Chondrocyte (in vitro differentiated cells): ENCODE measurements at regions not wholly inside any gene's neighbourhood (a gene's known extent, or its start where the extent isn't known, plus 50 kb on each side); places are given as distances from the start of the nearest gene placed in this dataset.
"Not testable (repeated sequence)": the region's sequence is repeated elsewhere in the genome, so short reads cannot be mapped to it uniquely, and the experiment has no call there.

Experiments used
- DNase-seq: peaks from one replicate; pipeline ENCODE4 v3.0.0; 2021; ENCODE audit warnings: mixed read lengths, low spot score
- H3K27ac Mint-ChIP-seq: one replicate; pipeline ENCODE4 v1.8.0; 2021; ENCODE audit warnings: mild to moderate bottlenecking, moderate library complexity, mixed read lengths; ENCODE audit not compliant: unreplicated experiment
- H3K27me3 Mint-ChIP-seq: 2 replicates; pipeline ENCODE4 v1.8.0; 2021; ENCODE audit warnings: low read depth, mixed read lengths
- H3K36me3 Mint-ChIP-seq: 2 replicates; pipeline ENCODE4 v1.8.0; 2021; ENCODE audit warnings: low read depth, mixed read lengths
- H3K4me1 Mint-ChIP-seq: 2 replicates; pipeline ENCODE4 v1.8.0; 2021; ENCODE audit warnings: low read depth, mild to moderate bottlenecking, mixed read lengths
- H3K4me3 Mint-ChIP-seq: one replicate; pipeline ENCODE4 v1.8.0; 2021; ENCODE audit warnings: mild to moderate bottlenecking, moderate library complexity, mixed read lengths; ENCODE audit not compliant: unreplicated experiment
- H3K9me3 Mint-ChIP-seq: 2 replicates; pipeline ENCODE4 v1.8.0; 2021; ENCODE audit warnings: low read depth, mixed read lengths
- CTCF ChIP-seq: fragments of 200-600 bp; sonication (generic); IDR thresholded peaks from 2 replicates; pipeline ENCODE4 v1.5.0; 2021; ENCODE audit warnings: antibody characterized with exemption, mild to moderate bottlenecking, moderate library complexity

- Mint-ChIP-seq H3K9me3 (no peaks in the 10 kb centered on the region), H3K27ac (no peak overlapping the region), H3K4me3 (no peak overlapping the region), H3K4me1 (no peaks in the 10 kb centered on the region), H3K27me3 (peaks cover 2% of the 10 kb centered on the region), H3K36me3 (no peaks in the 10 kb centered on the region)
- peak; percentile 81 for DNase-seq
- no peak for TF ChIP-seq CTCF
These were observed 907.5 kb downstream of the CDH8 start for GRCh38 chr16:61128545-61129323.

- H3K27me3 Mint-ChIP-seq: peaks cover 2% of the 10 kb centered on the region
- no peak for TF ChIP-seq CTCF
These were observed 930.7 kb downstream of the CDH8 start for GRCh38 chr16:61105544-61105943.

GRCh38 chr16:61098505-61098904, 937.7 kb downstream of the CDH8 start:
- H3K4me1 Mint-ChIP-seq: no peaks in the 10 kb centered on the region
- peaks cover 17% of the 10 kb centered on the region for H3K9me3 Mint-ChIP-seq
- H3K36me3 Mint-ChIP-seq: no peaks in the 10 kb centered on the region
- no peak overlapping the region for H3K4me3 Mint-ChIP-seq
- no peak for TF ChIP-seq CTCF
- DNase-seq: no peak
- H3K27ac Mint-ChIP-seq: no peak overlapping the region
- no peaks in the 10 kb centered on the region for H3K27me3 Mint-ChIP-seq

More at GRCh38 chr16:61105544-61105943, 930.7 kb downstream of the CDH8 start:
- Mint-ChIP-seq H3K36me3 (no peaks in the 10 kb centered on the region), H3K27ac (no peak overlapping the region), H3K4me1 (no peaks in the 10 kb centered on the region), H3K9me3 (no peaks in the 10 kb centered on the region), H3K4me3 (no peak overlapping the region)
- no peak for DNase-seq

GRCh38 chr16:61091300-61091699, 944.9 kb downstream of the CDH8 start:
- not testable (repeated sequence) for H3K4me3 Mint-ChIP-seq, H3K4me1 Mint-ChIP-seq, H3K27ac Mint-ChIP-seq, H3K27me3 Mint-ChIP-seq, H3K36me3 Mint-ChIP-seq
- peak; percentile 58 for DNase-seq
- H3K9me3 Mint-ChIP-seq: peaks cover 32% of the 10 kb centered on the region

GRCh38 chr16:61083711-61084110, 952.5 kb downstream of the CDH8 start:
- H3K27me3 Mint-ChIP-seq: no peaks in the 10 kb centered on the region
- no peak for DNase-seq
- no peaks in the 10 kb centered on the region for H3K4me1 Mint-ChIP-seq
- no peak for TF ChIP-seq CTCF
- no peak overlapping the region for H3K27ac Mint-ChIP-seq
- H3K4me3 Mint-ChIP-seq: no peak overlapping the region
- H3K36me3 Mint-ChIP-seq: no peaks in the 10 kb centered on the region
- peaks cover 4% of the 10 kb centered on the region for H3K9me3 Mint-ChIP-seq

- Mint-ChIP-seq H3K4me3 (no peak overlapping the region), H3K27me3 (no peaks in the 10 kb centered on the region), H3K27ac (no peak overlapping the region), H3K9me3 (peaks cover 19% of the 10 kb centered on the region), H3K36me3 (no peaks in the 10 kb centered on the region), H3K4me1 (no peaks in the 10 kb centered on the region)
- no peak for DNase-seq
- no peak for TF ChIP-seq CTCF
These were observed 961.9 kb downstream of the CDH8 start for GRCh38 chr16:61074324-61074723.
